H9 (cell line): ENCODE measurements at regions not wholly inside any gene's neighbourhood (a gene's known extent, or its start where the extent isn't known, plus 50 kb on each side); places are given as distances from the start of the nearest gene placed in this dataset.

ENCODE experiments used
- DNase-seq: peaks from one replicate; pipeline ENCODE4 v3.0.0-alpha.2; 2017
- H2AFZ ChIP-seq: one replicate; pipeline ENCODE4 v1.6.1; 2013; ENCODE audit warnings: mild to moderate bottlenecking, low read length, control low read depth, moderate library complexity
- H2AK5ac ChIP-seq: 2 replicates; pipeline ENCODE4 v1.6.1; 2013; ENCODE audit warnings: low read length, control low read depth, mixed read lengths; ENCODE audit not compliant: insufficient read length
- H2BK120ac ChIP-seq: one replicate; pipeline ENCODE4 v1.6.1; 2013; ENCODE audit warnings: low read depth, mild to moderate bottlenecking, low read length, control low read depth, inconsistent platforms; ENCODE audit not compliant: poor library complexity, severe bottlenecking
- H2BK12ac ChIP-seq: 2 replicates; pipeline ENCODE4 v1.6.1; 2013; ENCODE audit warnings: low read length, control low read depth, mixed read lengths, low read depth; ENCODE audit not compliant: insufficient read length
- H2BK15ac ChIP-seq: 2 replicates; pipeline ENCODE4 v1.6.1; 2013; ENCODE audit warnings: low read depth, low read length, control low read depth
- H2BK20ac ChIP-seq: one replicate; pipeline ENCODE4 v1.6.1; 2013; ENCODE audit warnings: low read depth, mild to moderate bottlenecking, low read length, control low read depth, inconsistent platforms; ENCODE audit not compliant: poor library complexity, severe bottlenecking
- H2BK5ac ChIP-seq: 2 replicates; pipeline ENCODE4 v1.6.1; 2013; ENCODE audit warnings: low read length, control low read depth, mixed read lengths; ENCODE audit not compliant: insufficient read length
- H3K14ac ChIP-seq: 2 replicates; pipeline ENCODE4 v1.6.1; 2013; ENCODE audit warnings: low read length, control low read depth; ENCODE audit not compliant: insufficient read depth
- H3K18ac ChIP-seq: 2 replicates; pipeline ENCODE4 v1.6.1; 2013; ENCODE audit warnings: low read depth, mild to moderate bottlenecking, mixed read lengths, low read length, control low read depth; ENCODE audit not compliant: insufficient read length
- H3K23ac ChIP-seq: 2 replicates; pipeline ENCODE4 v1.6.1; 2013; ENCODE audit warnings: low read length, control low read depth, mixed read lengths, low read depth; ENCODE audit not compliant: insufficient read length
- H3K23me2 ChIP-seq: 2 replicates; pipeline ENCODE4 v1.6.1; 2013; ENCODE audit warnings: low read depth, mild to moderate bottlenecking, mixed read lengths, low read length, control low read depth; ENCODE audit not compliant: insufficient read length, poor library complexity, severe bottlenecking
- H3K27ac ChIP-seq: 2 replicates; pipeline ENCODE4 v1.5.1; 2013; ENCODE audit warnings: low read length, control low read depth, mixed read lengths, low read depth; ENCODE audit not compliant: insufficient read length
- H3K27me3 ChIP-seq: 2 replicates; pipeline ENCODE4 v1.6.1; 2013; ENCODE audit warnings: low read length, control low read depth, inconsistent platforms; ENCODE audit not compliant: insufficient read depth
- H3K4ac ChIP-seq: 2 replicates; pipeline ENCODE4 v1.6.1; 2013; ENCODE audit warnings: low read depth, mild to moderate bottlenecking, control low read depth, inconsistent platforms, low read length, moderate library complexity
- H3K4me1 ChIP-seq: 2 replicates; pipeline ENCODE4 v1.6.1; 2013; ENCODE audit warnings: low read length, control low read depth, inconsistent platforms; ENCODE audit not compliant: insufficient read depth
- H3K4me2 ChIP-seq: 2 replicates; pipeline ENCODE4 v1.6.1; 2013; ENCODE audit warnings: low read length, control low read depth, mixed read lengths; ENCODE audit not compliant: insufficient read length, insufficient read depth
- H3K56ac ChIP-seq: 2 replicates; pipeline ENCODE4 v1.6.1; 2013; ENCODE audit warnings: low read depth, mild to moderate bottlenecking, mixed read lengths, low read length, control low read depth; ENCODE audit not compliant: insufficient read length
- H3K79me1 ChIP-seq: 2 replicates; pipeline ENCODE4 v1.6.1; 2013; ENCODE audit warnings: low read depth, mild to moderate bottlenecking, moderate library complexity, low read length, control low read depth, inconsistent platforms; ENCODE audit not compliant: insufficient read depth, poor library complexity, severe bottlenecking
- H3K79me2 ChIP-seq: 2 replicates; pipeline ENCODE4 v1.6.1; 2013; ENCODE audit warnings: low read length, control low read depth, inconsistent platforms; ENCODE audit not compliant: insufficient read depth
- H3K9ac ChIP-seq: 2 replicates; pipeline ENCODE4 v1.6.1; 2013; ENCODE audit warnings: low read length, control low read depth, mixed read lengths; ENCODE audit not compliant: insufficient read length; ENCODE audit errors: extremely low read depth
- H3K9me3 ChIP-seq: one replicate; pipeline ENCODE4 v1.6.1; 2013; ENCODE audit warnings: low read depth, low read length, inconsistent platforms; ENCODE audit not compliant: control insufficient read depth
- H3T11ph ChIP-seq: one replicate; pipeline ENCODE4 v1.6.1; 2013; ENCODE audit warnings: mild to moderate bottlenecking, low read length, control low read depth, inconsistent platforms
- H4K20me1 ChIP-seq: one replicate; pipeline ENCODE4 v1.6.1; 2013; ENCODE audit not compliant: control insufficient read depth, insufficient read length, insufficient read depth
- H4K5ac ChIP-seq: 2 replicates; pipeline ENCODE4 v1.6.1; 2013; ENCODE audit warnings: low read depth, mild to moderate bottlenecking, mixed read lengths, low read length, control low read depth; ENCODE audit not compliant: insufficient read length
- H4K8ac ChIP-seq: replicated peaks from 2 replicates; pipeline ENCODE4 v1.6.1; 2013; ENCODE audit warnings: low read length, control low read depth, mixed read lengths, low read depth; ENCODE audit not compliant: insufficient read length
- H4K91ac ChIP-seq: 2 replicates; pipeline ENCODE4 v1.6.1; 2013; ENCODE audit warnings: low read depth, mild to moderate bottlenecking, moderate library complexity, mixed read lengths, low read length, control low read depth; ENCODE audit not compliant: insufficient read length
- H3K27ac Mint-ChIP-seq, 3 experiments: 2 replicates in 2 of 3; 3 replicates in 1 of 3; pipeline ENCODE4 v1.8.0; 2020 to 2021; ENCODE audit warnings: mixed read lengths in 3 of 3, mild to moderate bottlenecking in 1 of 3, moderate library complexity in 1 of 3
- H3K27me3 Mint-ChIP-seq: 2 replicates; pipeline ENCODE4 v1.8.0; 2021; ENCODE audit warnings: low read depth, mild to moderate bottlenecking, moderate library complexity, mixed read lengths
- H3K36me3 Mint-ChIP-seq, 3 experiments: 2 replicates in 2 of 3; 3 replicates in 1 of 3; pipeline ENCODE4 v1.8.0; 2020 to 2021; ENCODE audit warnings: low read depth in 3 of 3, mixed read lengths in 3 of 3; ENCODE audit not compliant: insufficient read depth in 1 of 3
- H3K4me1 Mint-ChIP-seq, 2 experiments: 2 replicates each; pipeline ENCODE4 v1.8.0; 2020; ENCODE audit warnings: mixed read lengths in 2 of 2
- H3K4me3 Mint-ChIP-seq, 2 experiments: 2 replicates in 1 of 2; 3 replicates in 1 of 2; pipeline ENCODE4 v1.8.0; 2020 to 2021; ENCODE audit warnings: mild to moderate bottlenecking in 2 of 2, mixed read lengths in 2 of 2, moderate library complexity in 1 of 2
- H3K9me3 Mint-ChIP-seq, 2 experiments: 2 replicates in 1 of 2; 3 replicates in 1 of 2; pipeline ENCODE4 v1.8.0; 2020; ENCODE audit warnings: mild to moderate bottlenecking in 2 of 2, mixed read lengths in 2 of 2, moderate library complexity in 1 of 2
- WGBS: extraction: QIAGEN DNeasy Blood & Tissue Kit; methylation state at CpG from one replicate; pipeline ENCODE4 v1.1.7; 2013; ENCODE audit warnings: missing lambda C conversion rate, low lambda C conversion rate, mixed read lengths; ENCODE audit not compliant: insufficient read length; ENCODE audit errors: extremely low coverage; 5-methylcytosine and 5-hydroxymethylcytosine counted together
- TF ChIP-seq, protein P1 (sequence below): fragments of 200-600 bp; sonication (generic); conservative IDR thresholded peaks from 3 replicates; pipeline ENCODE4 v1.8.0; 2021; ENCODE audit warnings: antibody characterized with exemption, mild to moderate bottlenecking

DNA sequence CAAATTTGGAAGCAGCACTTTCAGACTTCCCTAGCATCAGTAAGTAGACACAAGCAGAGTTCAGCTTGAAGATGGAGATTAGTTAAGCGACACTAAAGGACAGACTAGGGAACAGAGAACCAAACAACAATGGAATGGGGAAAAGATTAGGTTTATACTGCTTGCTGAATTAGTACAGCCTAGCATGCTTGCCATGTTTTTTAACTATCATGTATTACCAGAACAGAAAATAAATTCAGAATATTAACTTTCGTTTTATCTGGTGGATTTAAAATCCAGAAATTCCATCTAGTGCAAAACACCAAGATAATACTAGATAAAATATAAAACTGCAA, 451.5 kb upstream of the SLC10A2 start:
- H2AFZ ChIP-seq, result no peak overlapping the region
- H3K27ac ChIP-seq, result no peak overlapping the region
- no peak overlapping the region for H4K5ac ChIP-seq
- no peak overlapping the region for H3K56ac ChIP-seq
- no peak overlapping the region for H4K8ac ChIP-seq
- no peak overlapping the region for H3K27ac Mint-ChIP-seq
- WGBS, result no CpG with 5 or more reads among the region's 2 CpGs
- TF ChIP-seq, protein P1, sequence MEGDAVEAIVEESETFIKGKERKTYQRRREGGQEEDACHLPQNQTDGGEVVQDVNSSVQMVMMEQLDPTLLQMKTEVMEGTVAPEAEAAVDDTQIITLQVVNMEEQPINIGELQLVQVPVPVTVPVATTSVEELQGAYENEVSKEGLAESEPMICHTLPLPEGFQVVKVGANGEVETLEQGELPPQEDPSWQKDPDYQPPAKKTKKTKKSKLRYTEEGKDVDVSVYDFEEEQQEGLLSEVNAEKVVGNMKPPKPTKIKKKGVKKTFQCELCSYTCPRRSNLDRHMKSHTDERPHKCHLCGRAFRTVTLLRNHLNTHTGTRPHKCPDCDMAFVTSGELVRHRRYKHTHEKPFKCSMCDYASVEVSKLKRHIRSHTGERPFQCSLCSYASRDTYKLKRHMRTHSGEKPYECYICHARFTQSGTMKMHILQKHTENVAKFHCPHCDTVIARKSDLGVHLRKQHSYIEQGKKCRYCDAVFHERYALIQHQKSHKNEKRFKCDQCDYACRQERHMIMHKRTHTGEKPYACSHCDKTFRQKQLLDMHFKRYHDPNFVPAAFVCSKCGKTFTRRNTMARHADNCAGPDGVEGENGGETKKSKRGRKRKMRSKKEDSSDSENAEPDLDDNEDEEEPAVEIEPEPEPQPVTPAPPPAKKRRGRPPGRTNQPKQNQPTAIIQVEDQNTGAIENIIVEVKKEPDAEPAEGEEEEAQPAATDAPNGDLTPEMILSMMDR, result no peak
- H2BK5ac ChIP-seq, result no peak overlapping the region
- H3K36me3 Mint-ChIP-seq, result no peaks in the 10 kb centered on the region
- H3K4me1 ChIP-seq, result no peaks in the 10 kb centered on the region; the same call in 1 of the 2 replicates
- H3K18ac ChIP-seq, result no peak overlapping the region
- no peak overlapping the region for H3K9ac ChIP-seq
- no peak overlapping the region for H3K14ac ChIP-seq
- H3K23me2 ChIP-seq, result no peaks in the 10 kb centered on the region
- no peak overlapping the region for H2BK15ac ChIP-seq
- no peak overlapping the region for H2BK20ac ChIP-seq
- no peaks in the 10 kb centered on the region; a peak in 1 of 5 replicates for H3K9me3 Mint-ChIP-seq
- no peaks in the 10 kb centered on the region for H3K27me3 ChIP-seq
- H3K4me3 Mint-ChIP-seq, result no peak overlapping the region
- H3K27me3 Mint-ChIP-seq, result no peaks in the 10 kb centered on the region
- no peaks in the 10 kb centered on the region for H3K79me1 ChIP-seq
- DNase-seq, result no peak
- no peaks in the 10 kb centered on the region for H3K79me2 ChIP-seq
- H3K4me2 ChIP-seq, result no peak overlapping the region
- no peak overlapping the region for H3K4ac ChIP-seq
- no peak overlapping the region for H3T11ph ChIP-seq
- no peaks in the 10 kb centered on the region for H3K9me3 ChIP-seq
- no peak overlapping the region for H2BK12ac ChIP-seq
- H4K91ac ChIP-seq, result no peak overlapping the region
- no peak overlapping the region for H2BK120ac ChIP-seq
- H3K4me1 Mint-ChIP-seq, result peaks cover 14 to 15% of the 10 kb centered on the region in 2 experiments
- no peak overlapping the region for H2AK5ac ChIP-seq
- no peak overlapping the region for H3K23ac ChIP-seq
- H4K20me1 ChIP-seq, result no peaks in the 10 kb centered on the region
